SK-N-SH (cell line): ENCODE measurements at regions not wholly inside any gene's neighbourhood (a gene's known extent, or its start where the extent isn't known, plus 50 kb on each side); places are given as distances from the start of the nearest gene placed in this dataset.

Experiments
- JUND ChIP-seq: IDR thresholded peaks from 2 replicates; pipeline ENCODE4 v1.4.0; 2012
- RAD21 ChIP-seq: IDR thresholded peaks from 2 replicates; pipeline ENCODE4 v1.6.1; 2012; ENCODE audit warnings: mild to moderate bottlenecking, low read length
- TAF1 ChIP-seq: IDR thresholded peaks from 2 replicates; pipeline ENCODE4 v1.6.1; 2012; ENCODE audit warnings: low read depth, mild to moderate bottlenecking, low read length, moderate library complexity, borderline replicate concordance

DNA sequence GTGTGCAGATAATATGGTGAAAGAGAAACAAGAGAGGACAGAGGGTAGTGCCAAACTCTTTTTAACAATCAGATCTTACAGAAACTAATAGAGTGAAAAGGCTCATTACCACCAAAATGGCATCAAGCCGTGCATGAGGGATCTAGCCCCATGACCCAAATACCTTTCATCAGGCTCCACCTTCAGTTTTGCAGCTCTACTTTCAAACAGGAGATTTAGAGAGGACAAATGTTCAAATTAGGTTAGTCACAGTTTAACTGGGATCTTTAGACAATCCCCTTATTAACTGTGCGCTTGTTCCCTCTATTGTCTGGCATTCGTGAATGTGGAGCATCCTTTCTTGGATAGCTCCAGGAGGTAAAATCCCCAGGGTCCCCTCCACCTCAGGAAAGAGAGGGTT, 1209.3 kb upstream of the CHAC2 start:
- TF ChIP-seq TAF1 (no peak), RAD21 (no peak), JUND (no peak)
